Erythroblast (primary cell): ENCODE measurements at regions not wholly inside any gene's neighbourhood (a gene's known extent, or its start where the extent isn't known, plus 50 kb on each side); places are given as distances from the start of the nearest gene placed in this dataset.

ENCODE experiments used
- GATA1 ChIP-seq: IDR thresholded peaks from 2 replicates; pipeline ENCODE4 v1.6.1; 2011; ENCODE audit warnings: low read depth, mild to moderate bottlenecking, control low read depth, low read length, moderate library complexity
- POLR2A ChIP-seq: IDR thresholded peaks from 2 replicates; pipeline ENCODE4 v1.6.1; 2011; ENCODE audit warnings: mild to moderate bottlenecking, low read length

- TF ChIP-seq POLR2A (no peak), GATA1 (no peak)
Measured at GRCh38 chr15:98330258-98330657, 318.1 kb upstream of the IGF1R start.
